Fibroblast of lung (primary cell): ENCODE measurements at regions not wholly inside any gene's neighbourhood (a gene's known extent, or its start where the extent isn't known, plus 50 kb on each side); places are given as distances from the start of the nearest gene placed in this dataset.
A peak's percentile ranks its signal among the peaks of the same experiment; 100 is the strongest.

Source experiments
- DNase-seq, 2 donors: peaks; one replicate each; pipeline versions ENCODE4 v3.0.0 to v3.0.0-alpha.2; 2010; ENCODE audit warnings: low read depth in 2 of 2
- H2AFZ ChIP-seq: 2 replicates; pipeline ENCODE4 v1.5.1; 2012; ENCODE audit warnings: low read length, control low read depth, inconsistent platforms
- H3K27ac ChIP-seq: 2 replicates; pipeline ENCODE4 v1.5.1; 2011; ENCODE audit warnings: low read length, control low read depth; ENCODE audit not compliant: insufficient read depth
- H3K27me3 ChIP-seq: 2 replicates; pipeline ENCODE4 v1.5.1; 2011; ENCODE audit warnings: mild to moderate bottlenecking, low read length; ENCODE audit not compliant: control insufficient read depth, insufficient read depth
- H3K36me3 ChIP-seq: 2 replicates; pipeline ENCODE4 v1.5.1; 2011; ENCODE audit warnings: low read length; ENCODE audit not compliant: control insufficient read depth, insufficient read depth
- H3K4me1 ChIP-seq: 2 replicates; pipeline ENCODE4 v1.5.1; 2011; ENCODE audit warnings: low read length; ENCODE audit not compliant: control insufficient read depth, insufficient read depth; ENCODE audit errors: extremely low read depth
- H3K4me2 ChIP-seq: 2 replicates; pipeline ENCODE4 v1.5.1; 2011; ENCODE audit warnings: low read length, control low read depth; ENCODE audit not compliant: insufficient read depth; ENCODE audit errors: extremely low read depth
- H3K4me3 ChIP-seq, 4 experiments: fragments of 200-600 bp in 1 of 4; sonication (generic) in 1 of 4; replicated peaks in 1 of 4; 2 replicates each; pipeline ENCODE4 v1.5.1; 2011 to 2016; ENCODE audit warnings: low read length in 4 of 4, low read depth in 3 of 4, mild to moderate bottlenecking in 3 of 4, control low read depth in 2 of 4, inconsistent platforms in 1 of 4, mixed read lengths in 1 of 4; ENCODE audit not compliant: insufficient read depth in 1 of 4; ENCODE audit errors: control extremely low read depth in 1 of 4
- H3K79me2 ChIP-seq: 2 replicates; pipeline ENCODE4 v1.5.1; 2012; ENCODE audit warnings: mild to moderate bottlenecking, low read length, inconsistent platforms; ENCODE audit not compliant: control insufficient read depth, insufficient read depth
- H3K9ac ChIP-seq: 2 replicates; pipeline ENCODE4 v1.5.1; 2011; ENCODE audit warnings: mild to moderate bottlenecking, low read length, control low read depth; ENCODE audit not compliant: insufficient read depth
- H3K9me3 ChIP-seq: 2 replicates; pipeline ENCODE4 v1.5.1; 2012; ENCODE audit warnings: low read depth, low read length; ENCODE audit not compliant: control insufficient read depth, insufficient read depth
- H4K20me1 ChIP-seq: 2 replicates; pipeline ENCODE4 v1.5.1; 2011; ENCODE audit warnings: low read length; ENCODE audit not compliant: control insufficient read depth, insufficient read depth; ENCODE audit errors: extremely low read depth
- EZH2 ChIP-seq: IDR thresholded peaks from 2 replicates; pipeline ENCODE4 v1.5.1; 2012; ENCODE audit warnings: low read length, control low read depth, mild to moderate bottlenecking; ENCODE audit errors: missing control alignments
- TF ChIP-seq, protein P1 (sequence below), 2 donors: IDR thresholded peaks in 1 of 2; conservative IDR thresholded peaks in 1 of 2; 1 replicate in 1 of 2; 2 replicates in 1 of 2; pipeline ENCODE4 v1.5.1; 2011 to 2012; ENCODE audit warnings: low read length in 2 of 2, control low read depth in 1 of 2, inconsistent platforms in 1 of 2, low read depth in 1 of 2, mild to moderate bottlenecking in 1 of 2

DNA sequence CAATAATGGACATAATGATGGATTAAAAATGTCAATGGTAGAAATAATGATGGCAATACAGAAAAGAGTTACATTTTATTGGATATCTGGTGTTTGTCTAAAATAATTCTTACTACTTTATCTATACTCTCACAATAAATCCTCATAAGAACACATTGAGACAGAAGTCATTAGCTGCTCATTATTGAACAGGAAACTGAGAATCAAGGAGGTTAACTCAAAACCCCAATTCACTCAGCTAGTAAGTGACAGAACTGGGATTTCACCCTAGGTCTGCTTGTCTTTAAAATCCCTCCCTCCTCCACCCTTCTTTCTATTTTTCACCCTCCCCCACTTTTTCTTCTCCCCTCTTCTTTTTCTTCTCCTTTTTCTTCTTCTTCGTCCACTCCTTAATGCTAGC lies 285.8 kb upstream of the TNC start:
- no peak for DNase-seq
- Histone ChIP-seq H3K27me3 (no peaks in the 10 kb centered on the region), H3K36me3 (no peaks in the 10 kb centered on the region), H3K4me3 (no peak overlapping the region), H3K27ac (no peak overlapping the region), H3K9ac (no peak overlapping the region), H4K20me1 (no peaks in the 10 kb centered on the region), H2AFZ (no peak overlapping the region), H3K4me1 (peaks cover 2% of the 10 kb centered on the region), H3K9me3 (no peaks in the 10 kb centered on the region), H3K79me2 (no peaks in the 10 kb centered on the region), H3K4me2 (no peak overlapping the region)
- no peak for TF ChIP-seq EZH2
- TF ChIP-seq, protein P1, sequence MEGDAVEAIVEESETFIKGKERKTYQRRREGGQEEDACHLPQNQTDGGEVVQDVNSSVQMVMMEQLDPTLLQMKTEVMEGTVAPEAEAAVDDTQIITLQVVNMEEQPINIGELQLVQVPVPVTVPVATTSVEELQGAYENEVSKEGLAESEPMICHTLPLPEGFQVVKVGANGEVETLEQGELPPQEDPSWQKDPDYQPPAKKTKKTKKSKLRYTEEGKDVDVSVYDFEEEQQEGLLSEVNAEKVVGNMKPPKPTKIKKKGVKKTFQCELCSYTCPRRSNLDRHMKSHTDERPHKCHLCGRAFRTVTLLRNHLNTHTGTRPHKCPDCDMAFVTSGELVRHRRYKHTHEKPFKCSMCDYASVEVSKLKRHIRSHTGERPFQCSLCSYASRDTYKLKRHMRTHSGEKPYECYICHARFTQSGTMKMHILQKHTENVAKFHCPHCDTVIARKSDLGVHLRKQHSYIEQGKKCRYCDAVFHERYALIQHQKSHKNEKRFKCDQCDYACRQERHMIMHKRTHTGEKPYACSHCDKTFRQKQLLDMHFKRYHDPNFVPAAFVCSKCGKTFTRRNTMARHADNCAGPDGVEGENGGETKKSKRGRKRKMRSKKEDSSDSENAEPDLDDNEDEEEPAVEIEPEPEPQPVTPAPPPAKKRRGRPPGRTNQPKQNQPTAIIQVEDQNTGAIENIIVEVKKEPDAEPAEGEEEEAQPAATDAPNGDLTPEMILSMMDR (conservative IDR thresholded peaks at IDR 0.05 in 1 of 2, IDR thresholded peaks at IDR 0.05 in 1 of 2; ENCODE audit: low read depth in 1 of 2, low read length in 2 of 2): no peak

DNA sequence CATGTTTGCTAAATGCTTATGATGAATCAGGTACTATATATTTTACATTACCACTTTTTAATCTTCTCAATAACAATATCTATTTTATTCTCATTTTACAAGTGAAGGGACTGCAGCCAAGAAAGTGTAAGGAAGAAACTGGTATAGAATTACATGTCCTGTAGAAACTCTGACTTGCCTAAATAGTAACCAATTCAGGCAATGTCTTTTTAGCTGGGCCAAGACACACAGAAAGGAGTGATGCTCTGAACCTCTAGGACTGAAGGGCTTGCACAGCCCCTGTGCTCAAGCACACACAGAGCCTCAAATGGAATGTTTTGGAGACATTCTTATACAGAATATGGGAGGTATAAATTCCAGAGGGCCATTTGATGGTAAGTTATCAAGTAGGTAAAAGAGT lies 286.4 kb upstream of the TNC start:
- Histone ChIP-seq H2AFZ (no peak overlapping the region), H4K20me1 (no peaks in the 10 kb centered on the region), H3K4me1 (peaks cover 2% of the 10 kb centered on the region), H3K4me2 (no peak overlapping the region), H3K79me2 (no peaks in the 10 kb centered on the region), H3K9me3 (no peaks in the 10 kb centered on the region), H3K36me3 (no peaks in the 10 kb centered on the region), H3K27ac (no peak overlapping the region), H3K27me3 (no peaks in the 10 kb centered on the region), H3K9ac (no peak overlapping the region), H3K4me3 (no peak overlapping the region)
- no peak for DNase-seq
- TF ChIP-seq, protein P1 (conservative IDR thresholded peaks at IDR 0.05 in 1 of 2, IDR thresholded peaks at IDR 0.05 in 1 of 2; ENCODE audit: low read depth in 1 of 2, low read length in 2 of 2): no peak
- TF ChIP-seq EZH2: no peak

DNA sequence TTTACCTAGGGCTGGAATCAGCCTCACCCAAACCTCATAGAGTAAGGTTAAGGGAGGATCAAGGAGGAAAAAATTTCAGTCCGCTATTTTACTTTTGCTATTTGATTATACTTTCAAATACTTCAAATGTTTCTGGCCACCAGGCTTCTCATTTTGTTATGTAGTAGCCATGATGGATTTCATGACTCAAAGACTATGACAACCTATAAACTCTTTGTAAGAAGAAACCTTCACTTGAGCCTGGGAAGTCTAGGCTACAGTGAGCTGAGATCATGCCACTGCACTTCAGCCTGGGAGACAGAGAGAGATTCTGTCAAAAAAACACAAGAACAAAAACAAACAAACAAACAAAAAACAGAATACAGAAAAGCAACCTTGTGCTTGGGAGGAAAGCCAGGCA lies 293.6 kb upstream of the TNC start:
- Histone ChIP-seq H3K4me3 (no peak overlapping the region), H2AFZ (no peak overlapping the region), H3K9ac (no peak overlapping the region), H3K4me2 (no peak overlapping the region), H4K20me1 (no peaks in the 10 kb centered on the region), H3K27ac (no peak overlapping the region), H3K4me1 (peaks cover 5% of the 10 kb centered on the region), H3K9me3 (no peaks in the 10 kb centered on the region), H3K36me3 (no peaks in the 10 kb centered on the region), H3K27me3 (no peaks in the 10 kb centered on the region), H3K79me2 (no peaks in the 10 kb centered on the region)
- TF ChIP-seq, protein P1 (conservative IDR thresholded peaks at IDR 0.05 in 1 of 2, IDR thresholded peaks at IDR 0.05 in 1 of 2; ENCODE audit: low read depth in 1 of 2, low read length in 2 of 2): no peak
- TF ChIP-seq EZH2: no peak
- DNase-seq: peak; percentile 14 to 79
